HG03460 (cell line): ENCODE measurements at regions not wholly inside any gene's neighbourhood (a gene's known extent, or its start where the extent isn't known, plus 50 kb on each side); places are given as distances from the start of the nearest gene placed in this dataset.
"Not testable (repeated sequence)": the region's sequence is repeated elsewhere in the genome, so short reads cannot be mapped to it uniquely, and the experiment has no call there.

Experiments
- ATAC-seq: cut with Tn5 transposase; IDR thresholded peaks from one replicate; pipeline ENCODE4 v1.9.1; 2021; ENCODE audit not compliant: unreplicated experiment

DNA sequence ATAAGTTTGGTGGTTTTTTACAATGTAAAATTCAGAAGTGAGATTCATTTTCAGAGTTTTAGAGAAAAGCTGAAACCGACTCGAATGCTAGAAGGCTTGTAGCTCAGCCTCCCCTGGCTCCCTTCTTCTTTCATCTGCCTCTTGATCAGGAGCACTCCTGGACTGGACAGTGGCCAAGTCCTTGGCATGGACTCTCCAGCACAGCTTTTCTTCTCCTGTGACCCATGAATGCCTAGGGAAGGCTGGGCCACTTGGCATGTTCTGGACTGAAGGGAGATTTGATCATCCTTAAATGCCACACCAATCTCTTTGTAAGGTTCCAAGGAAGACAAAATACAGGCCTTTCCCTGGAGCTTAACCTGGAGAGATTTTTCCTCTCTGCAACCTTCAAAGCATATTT, 384.0 kb upstream of the SASH1 start:
- no peak for ATAC-seq

DNA sequence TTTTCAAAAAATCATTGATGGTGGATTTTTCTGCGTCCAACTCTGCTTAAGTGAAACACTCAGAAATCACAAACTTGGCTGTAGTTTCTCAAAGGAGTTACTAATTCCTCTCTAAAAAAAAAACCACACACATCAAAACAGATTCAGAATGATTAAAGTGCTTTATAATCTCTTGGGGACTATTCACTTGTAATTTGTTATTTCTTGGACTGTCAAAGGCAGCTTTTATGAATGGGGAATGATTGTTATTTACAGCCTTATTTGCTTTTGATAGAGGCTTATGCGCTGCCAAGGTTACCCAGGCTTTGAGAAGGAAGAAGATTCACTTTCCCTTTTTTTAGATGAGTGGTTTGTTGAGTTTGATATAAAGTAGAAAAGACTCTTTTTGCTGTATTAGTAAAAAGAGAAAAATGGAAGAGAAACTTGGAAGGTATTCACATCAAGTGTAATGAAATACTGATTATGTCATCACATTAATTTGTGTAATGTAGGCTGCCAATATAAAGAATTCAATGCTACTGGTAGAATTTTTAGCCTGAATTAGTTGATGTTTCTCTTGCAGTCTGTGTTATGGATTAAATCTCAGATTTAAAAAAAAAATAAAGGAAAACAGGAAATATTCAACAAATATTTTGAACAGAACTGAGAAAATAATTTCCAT, 381.0 kb upstream of the SASH1 start:
- no peak for ATAC-seq

DNA sequence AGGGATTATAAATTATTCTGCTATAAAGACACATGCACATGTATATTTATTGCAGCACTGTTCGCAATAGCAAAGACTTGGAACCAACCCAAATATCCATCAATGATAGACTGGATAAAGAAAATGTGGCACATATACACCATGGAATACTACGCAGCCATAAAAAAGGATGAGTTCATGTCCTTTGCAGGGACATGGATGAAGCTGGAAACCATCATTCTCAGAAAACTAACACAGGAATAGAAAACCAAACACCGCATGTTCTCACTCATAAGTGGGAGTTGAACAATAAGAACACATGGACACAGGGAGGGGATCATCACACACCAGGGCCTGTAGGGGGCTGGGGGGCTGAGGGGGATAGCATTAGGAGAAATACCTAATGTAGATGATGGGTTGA, 377.2 kb upstream of the SASH1 start:
- ATAC-seq: not testable (repeated sequence)

DNA sequence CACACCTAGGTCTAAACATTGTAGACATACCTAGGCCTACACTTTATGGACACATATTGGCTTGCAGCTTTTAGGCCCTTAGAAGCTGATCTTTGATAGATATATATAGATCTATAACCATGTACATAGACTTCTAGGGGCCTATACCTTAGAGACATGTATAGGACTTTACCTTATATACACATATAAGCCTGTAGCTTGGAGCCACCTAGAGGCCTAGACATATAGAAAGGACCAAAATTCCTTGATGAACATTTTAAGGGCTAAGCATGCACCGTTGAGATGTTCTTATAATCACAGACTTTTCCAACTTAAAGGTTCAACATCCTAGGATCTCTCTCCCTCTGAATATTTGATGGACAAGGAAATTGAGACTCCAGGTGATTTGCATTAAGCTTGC, 371.7 kb upstream of the SASH1 start:
- ATAC-seq: no peak

DNA sequence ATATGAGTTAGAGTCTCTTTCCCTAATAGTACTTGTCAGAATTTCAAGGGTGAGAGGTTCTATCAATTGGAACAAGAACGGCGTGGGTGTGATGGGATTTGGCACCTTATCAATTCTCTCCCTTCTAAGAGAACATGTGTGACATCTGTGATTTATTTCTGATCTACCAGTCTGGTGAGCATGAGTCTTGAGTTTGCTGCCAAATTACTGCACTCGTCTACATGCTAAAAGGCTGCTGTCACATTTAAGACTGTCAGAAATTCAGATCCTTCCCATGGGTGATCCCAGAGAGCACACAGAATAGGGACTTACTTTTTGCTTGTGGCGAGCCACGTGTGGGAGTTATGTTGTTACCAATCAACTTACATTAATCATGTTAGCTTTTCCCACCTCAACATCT, 370.2 kb upstream of the SASH1 start:
- ATAC-seq: no peak

DNA sequence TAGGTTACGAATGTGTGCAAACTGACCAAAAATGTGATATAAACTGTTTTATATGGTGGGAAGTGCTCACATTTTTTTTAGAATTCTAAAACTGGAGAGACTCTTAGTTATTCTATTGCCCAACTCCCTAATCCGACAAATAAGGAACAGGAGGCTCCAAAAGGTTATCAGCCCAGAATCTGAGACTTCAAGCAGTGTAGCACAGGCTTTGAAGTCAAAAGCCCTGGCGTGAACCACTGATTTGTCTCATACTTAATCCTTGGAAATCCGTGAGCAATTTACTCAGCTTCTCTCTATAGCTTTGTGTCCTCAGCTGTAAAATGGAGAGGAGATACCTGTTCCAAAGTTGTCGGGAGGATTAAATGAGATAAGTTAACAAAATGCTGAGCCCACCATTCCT, 368.8 kb upstream of the SASH1 start:
- ATAC-seq: no peak

DNA sequence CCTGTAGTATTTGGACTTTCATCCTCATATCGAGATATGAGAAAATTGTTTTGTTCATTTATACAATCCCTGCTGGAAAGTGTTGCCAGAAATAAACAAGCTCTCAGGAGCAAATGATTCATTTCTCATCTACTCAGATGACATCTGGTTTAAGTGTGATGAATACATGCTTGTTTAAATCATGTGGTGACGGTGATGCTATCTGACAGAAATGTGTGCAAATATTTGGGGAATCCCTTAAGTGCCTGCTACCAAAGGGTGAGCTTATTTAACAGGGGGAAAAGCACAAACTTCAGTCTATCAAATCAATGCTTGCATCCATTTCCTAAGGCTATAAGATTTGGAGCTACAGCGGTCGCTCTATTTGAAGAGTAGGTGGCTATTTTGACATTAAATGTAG, 368.3 kb upstream of the SASH1 start:
- ATAC-seq: no peak

DNA sequence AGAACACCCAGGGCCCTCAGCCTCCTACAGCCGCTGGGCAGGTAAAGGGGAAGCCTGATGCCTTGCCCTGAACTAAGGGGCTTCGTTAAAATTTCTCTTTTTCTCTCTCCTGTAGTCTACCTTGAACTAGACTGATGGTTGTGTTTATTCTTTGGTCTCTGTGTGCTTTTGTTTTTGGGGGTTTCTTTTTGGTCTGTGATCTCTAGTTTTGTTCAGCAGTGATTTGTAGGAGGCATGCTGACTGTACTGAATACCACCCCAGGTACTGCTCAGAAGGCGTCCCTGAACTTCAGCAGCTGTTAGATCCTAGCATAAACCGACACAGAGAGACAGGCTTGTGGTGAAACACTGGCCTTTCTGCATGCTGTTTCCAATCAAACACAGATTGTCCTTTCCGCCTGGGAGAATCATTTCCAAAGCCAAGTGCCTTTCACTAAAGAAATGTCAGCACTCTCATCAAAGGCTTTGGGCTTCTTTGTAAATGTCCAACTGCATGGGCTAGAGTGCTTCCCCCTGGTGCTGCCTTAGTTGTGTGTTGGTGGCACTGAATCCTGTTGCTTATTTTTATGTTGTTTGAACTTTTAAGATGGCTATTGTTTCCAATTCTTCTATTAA, 364.7 kb upstream of the SASH1 start:
- no peak for ATAC-seq

DNA sequence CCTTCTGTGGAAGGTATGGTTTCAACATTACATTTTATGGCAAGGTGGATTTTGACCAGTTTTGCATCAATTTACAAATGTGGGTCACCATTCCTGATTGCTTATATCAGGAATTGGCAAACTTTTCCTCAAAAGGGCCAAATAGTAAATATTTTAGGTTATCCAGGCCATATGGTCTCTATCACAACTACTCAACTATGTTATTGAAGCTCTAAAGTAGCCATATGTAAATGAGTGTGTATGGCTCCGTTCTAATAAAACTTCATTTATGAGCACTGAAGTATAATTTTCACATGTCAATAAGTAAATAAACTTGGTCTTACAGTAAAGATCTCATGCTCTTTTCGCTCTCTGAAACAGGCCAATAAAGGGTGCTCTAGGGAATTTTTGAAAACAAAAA, 362.7 kb upstream of the SASH1 start:
- ATAC-seq: no peak

DNA sequence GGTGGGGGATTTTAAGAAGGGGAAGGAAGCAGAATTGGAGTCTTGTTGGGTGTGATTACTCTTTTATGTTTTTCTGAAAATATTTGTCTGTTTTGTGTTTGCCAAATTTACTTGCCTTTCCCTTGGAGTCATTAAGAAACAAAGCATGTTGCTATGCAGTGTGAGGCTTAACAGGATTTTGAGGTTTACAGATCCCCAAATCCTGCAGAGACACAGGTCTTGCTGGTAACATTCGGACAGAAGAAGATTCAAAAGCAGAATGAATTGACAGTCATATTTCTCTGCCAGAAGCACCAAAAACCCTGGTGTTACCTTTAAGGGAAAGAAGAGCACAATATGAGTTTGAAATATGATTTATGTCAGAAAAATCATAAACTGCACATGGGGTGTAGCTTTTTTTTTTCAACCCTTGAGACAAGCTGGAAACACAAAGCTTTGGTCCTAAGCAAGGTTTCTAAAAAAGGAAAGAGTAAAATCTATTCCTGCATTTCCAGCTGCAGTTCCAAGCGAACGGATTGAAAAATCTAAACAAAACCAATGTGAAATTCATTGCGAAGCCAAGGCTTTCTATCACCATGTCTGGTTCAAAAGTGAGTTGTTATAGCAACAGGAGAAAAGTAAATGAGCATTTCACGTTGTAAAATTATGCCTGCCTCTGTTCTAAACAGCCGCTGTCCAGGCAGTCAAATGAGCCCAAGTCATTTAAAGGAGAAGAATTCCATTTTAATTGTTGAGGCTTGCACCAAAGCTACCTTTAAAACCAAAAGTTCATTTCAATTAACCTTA, 358.9 kb upstream of the SASH1 start:
- ATAC-seq: no peak

DNA sequence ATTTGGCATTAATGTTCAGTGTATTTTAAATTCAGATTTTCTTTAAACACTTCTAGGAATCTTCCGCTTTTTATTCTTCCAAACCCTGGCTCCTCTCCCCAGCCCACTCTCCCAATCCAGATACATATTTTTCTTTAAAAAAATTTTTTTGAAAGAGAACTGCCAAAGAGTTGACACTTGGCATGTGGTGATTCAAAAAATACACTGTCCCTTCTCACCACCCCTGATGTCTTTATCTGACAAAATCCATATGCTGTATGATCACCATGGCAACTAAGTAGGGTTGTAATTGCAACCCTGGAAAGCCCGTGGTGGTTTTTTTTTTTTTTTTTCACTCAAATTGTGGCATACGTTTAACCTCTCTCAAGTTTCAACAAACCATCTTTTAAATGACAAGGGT, 355.8 kb upstream of the SASH1 start:
- no peak for ATAC-seq

DNA sequence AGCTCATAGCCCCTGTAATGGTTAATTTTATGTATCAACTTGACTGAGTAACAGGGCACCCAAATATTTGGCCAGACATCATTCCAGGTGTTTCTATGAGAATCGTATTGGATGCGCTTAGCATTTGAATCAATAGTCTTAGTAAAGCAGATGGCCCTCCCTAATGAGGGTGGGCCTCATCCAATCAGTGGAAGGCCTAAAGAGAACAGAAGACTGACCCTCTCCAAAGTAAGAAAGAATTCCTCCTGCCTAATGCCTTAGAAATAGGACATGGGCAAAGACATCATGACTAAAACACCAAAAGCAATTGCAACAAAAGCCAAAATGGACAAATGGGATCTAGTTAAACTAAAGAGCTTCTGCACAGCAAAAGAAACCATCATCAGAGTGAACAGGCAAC, 352.5 kb upstream of the SASH1 start:
- ATAC-seq: no peak

DNA sequence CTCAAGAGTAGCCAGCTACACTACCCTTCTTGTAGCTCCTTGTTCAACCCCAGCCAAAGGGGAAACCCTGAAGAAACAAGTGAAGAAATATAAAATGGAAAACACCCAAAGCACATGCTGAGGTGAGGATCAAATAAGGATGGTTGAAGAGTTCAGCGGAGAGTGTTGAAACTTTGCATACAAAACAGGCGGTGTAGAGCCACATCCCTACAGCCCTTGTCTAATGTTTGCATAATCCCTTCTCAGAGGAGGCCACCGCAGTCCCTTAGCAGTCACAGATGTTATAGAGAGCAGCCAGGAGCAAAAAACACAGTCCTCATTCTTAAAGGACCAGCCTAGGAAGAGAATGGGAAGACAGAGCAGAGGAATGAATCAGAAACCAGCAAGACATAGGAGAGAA, 350.7 kb upstream of the SASH1 start:
- no peak for ATAC-seq

DNA sequence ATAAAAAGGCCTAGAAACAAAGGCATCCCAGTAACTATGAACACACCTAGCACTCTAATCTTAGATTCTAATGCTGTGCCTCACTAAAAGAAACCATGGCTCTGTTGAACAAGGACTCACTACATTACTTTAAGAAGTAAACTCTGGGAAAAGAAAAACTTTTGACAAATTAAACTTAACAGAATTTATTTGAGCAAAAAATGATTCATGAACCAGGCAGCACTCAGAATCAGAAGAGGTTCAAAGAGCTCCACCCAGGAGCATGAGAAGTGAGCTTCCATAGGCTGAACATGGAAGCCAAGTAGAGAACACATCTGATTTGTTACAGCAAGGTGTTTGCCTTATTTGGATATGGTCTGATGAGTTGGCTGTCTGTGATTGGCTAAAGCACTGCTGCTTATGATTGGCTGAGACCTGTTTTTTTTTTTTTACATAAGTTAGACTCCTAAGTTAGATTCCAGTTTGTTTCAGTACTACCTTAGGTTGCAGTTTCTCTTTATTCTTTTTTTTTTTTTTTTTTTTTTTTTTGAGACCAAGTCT, 343.6 kb upstream of the SASH1 start:
- ATAC-seq: no peak

DNA sequence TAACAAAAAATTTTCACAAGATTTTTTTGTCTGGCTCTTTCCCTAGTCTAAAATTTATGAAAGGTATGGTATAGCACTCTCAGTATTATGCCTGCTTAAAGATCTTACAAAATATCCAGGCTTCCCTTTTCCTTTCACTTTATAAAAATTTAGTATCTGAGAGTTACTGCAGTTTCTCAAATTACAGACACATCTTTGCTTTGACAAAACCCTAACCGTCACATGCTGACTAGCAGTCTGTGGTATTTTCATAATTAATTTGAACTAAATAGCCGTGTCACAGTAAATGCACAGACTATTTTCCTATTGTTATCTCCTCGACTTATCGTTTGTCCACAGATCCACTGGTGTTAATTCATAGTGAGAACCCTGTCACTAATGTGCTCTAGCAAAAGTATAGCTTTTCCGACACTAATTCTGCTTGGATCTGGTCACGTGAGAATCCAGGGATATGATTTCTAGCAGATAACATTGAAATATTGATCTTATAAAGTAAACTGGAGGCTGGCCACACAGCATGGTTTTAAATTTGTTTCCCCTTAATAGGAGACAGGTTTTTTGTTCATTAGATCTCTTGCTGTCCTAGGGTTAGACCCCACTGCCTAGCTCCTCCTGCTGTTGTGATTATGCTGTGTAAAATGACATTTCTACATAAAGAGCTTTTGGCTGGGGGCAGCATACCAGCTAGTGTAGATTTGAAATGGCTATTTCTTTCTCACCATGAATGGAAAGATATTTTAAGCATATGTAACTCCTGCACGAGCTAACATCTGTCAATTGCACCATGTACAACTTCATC, 340.6 kb upstream of the SASH1 start:
- ATAC-seq: no peak

DNA sequence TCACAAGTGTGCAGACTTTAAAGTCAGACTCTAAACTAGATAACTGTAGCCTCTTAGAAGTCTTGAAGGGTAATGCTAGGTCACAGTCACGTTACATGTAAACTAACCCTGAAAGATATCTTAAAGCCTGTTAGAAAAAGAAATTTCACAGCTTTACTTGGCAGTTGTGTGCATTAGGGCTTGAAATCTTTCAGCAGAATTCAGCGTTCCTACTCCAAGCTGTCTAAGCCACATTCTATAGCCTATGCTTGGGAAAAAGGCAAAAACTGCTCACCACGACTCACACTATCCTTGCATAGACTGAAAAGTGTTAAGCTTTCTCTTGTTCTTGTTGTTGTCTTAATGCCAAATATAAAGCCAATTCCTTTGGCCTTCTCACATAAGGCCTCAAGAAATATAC, 338.0 kb upstream of the SASH1 start:
- no peak for ATAC-seq

DNA sequence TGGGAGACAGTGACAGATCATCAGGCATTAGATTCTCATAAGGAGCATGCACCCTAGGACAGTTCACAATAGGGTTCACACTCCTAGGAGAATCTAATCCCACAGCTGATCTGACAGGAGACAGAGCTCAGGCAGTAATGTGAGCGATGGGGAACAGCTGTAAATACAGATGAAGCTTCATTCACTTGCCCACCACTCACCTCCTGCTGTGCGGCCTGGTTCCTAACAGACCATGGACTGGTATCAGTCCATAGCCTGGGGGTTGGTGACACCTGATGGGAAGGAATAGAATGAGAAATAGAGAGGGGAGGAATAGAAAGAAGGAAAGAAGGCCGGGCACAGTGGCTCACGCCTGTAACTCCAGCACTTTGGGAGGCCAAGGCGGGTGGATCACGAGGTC, 336.8 kb upstream of the SASH1 start:
- no peak for ATAC-seq

DNA sequence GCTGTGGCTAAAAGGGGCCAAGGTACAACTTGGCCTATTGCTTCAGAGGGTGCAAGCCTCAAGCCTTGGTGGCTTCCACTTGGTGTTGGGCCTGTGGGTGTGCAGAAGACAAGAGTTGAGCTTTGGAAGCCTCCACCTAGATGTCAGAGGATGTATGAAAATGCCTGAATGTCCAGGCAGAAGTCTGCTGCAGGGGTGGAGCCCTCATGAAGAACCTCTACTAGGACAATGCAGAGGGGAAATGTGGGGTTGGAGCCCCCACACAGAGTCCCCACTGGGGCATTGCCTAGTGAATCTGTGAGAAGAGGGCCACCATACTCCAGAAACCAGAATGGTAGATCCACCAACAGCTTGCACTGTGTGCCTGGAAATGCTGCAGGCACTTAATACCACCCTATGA, 332.1 kb upstream of the SASH1 start:
- not testable (repeated sequence) for ATAC-seq

DNA sequence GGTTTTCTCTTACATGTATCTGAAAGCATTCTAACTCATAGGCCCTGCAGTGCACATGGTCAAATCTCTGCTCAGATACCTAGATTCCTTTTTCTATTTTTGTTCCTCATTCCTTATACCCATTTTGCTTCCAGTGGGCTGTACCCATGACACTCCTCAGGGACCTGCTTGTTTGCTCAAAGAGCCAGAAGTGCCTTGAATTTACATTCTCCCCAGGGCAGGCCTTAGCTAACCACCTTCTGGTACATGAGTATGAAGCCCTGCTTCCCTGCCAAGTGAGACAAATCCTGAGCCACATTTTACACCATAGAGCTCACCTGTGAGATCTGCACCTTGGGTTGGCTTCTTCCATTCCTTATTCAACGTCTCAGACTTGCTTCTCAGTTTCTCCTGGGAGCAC, 326.6 kb upstream of the SASH1 start:
- ATAC-seq: no peak

DNA sequence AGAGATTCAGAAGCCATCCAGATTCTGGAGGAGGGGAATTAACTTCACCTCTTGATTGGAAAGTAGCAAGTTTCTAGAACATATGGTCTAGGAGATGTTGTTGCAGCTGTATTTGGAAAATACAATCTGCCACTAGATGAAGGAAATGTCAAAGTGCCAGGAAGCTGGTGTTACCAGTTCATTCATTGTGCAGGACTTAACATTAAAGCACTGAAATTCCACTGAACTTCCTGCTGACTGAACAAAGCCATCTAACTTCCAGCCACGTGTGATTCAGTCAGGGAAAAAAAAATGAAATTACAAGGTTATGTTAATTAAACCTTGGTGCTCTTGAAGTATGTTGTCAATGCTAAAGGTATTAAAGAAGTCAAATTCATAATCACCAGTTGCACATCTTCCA, 321.5 kb upstream of the SASH1 start:
- ATAC-seq: no peak

DNA sequence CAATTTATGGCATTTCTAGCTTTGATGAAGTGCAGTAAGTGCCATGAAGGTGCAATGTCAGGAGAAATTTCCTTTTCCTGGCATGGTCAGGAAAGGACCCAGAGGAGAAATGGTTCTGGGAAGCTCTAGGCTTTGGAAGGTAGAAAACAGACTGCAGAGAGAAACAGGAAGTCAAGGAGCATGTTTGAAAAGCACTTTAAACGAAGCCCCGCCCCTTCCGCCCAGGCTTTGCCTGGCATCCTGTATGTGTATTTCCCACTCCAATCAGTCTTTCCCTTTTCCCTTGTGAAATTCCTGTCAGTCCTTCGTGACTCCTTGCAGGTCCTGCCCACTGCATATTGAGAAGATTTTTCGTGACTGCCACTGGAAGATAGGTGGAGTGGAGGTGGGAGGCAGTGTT, 320.9 kb upstream of the SASH1 start:
- no peak for ATAC-seq
